ENCODE measurements at regions not wholly inside any gene's neighbourhood (a gene's known extent, or its start where the extent isn't known, plus 50 kb on each side); places are given as distances from the start of the nearest gene placed in this dataset.

DNA sequence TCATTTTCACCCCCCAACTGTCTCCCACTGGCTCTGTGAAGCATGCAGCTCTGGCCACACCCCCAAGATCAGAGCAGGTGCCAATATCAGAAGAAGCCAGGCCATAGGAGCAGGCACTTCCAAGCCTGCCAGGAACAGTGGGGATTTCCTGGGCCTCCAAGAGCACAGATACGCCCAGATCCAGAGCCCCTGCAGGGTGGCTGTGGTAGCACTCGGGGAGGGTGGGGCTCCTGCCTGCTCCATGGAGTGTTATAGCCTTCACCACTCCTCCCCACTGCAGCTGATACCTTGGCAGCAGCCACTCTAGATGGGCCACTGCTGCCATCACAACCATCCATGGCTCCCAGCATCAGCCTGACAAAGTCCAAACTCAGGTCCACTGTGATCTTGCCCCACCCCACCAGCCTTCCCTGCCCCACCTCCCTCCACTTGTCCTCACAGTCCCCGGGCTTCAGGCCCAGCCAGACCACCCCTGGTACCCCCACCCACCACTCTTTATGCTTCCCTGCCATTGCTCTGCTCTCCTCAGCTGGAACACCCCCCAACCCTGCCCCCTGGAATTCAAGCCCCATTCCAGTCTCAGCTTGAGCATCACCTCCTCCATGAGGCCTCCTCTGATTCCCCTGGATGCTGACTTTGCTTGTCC, 448.3 kb downstream of the MATN1 start:
- Histone ChIP-seq H3K27me3 (ENCODE audit: insufficient read depth, low read length) (no peaks in the 10 kb centered on the region), H4K20me1 (ENCODE audit: insufficient read depth, low read length) (no peaks in the 10 kb centered on the region), H3K27ac (ENCODE audit: low read depth, low read length) (no peak overlapping the region), H3K9me3 (ENCODE audit: insufficient read depth, low read depth, low read length) (no peaks in the 10 kb centered on the region), H3K4me2 (ENCODE audit: low read length) (no peak overlapping the region), H2AFZ (ENCODE audit: low read depth, low read length) (no peak overlapping the region), H3K4me1 (ENCODE audit: insufficient read depth, low read length) (no peaks in the 10 kb centered on the region), H3K4me3 (ENCODE audit: insufficient read depth, low read depth, low read length) (no peak overlapping the region), H3K36me3 (ENCODE audit: insufficient read depth, low read length) (no peaks in the 10 kb centered on the region), H3K9ac (ENCODE audit: low read length) (no peak overlapping the region), H3K79me2 (ENCODE audit: insufficient read depth, low read length) (no peaks in the 10 kb centered on the region)
- Mint-ChIP-seq H3K36me3 (ENCODE audit: low read depth, unreplicated experiment) (no peaks in the 10 kb centered on the region), H3K4me3 (ENCODE audit: unreplicated experiment) (no peak overlapping the region), H3K27me3 (ENCODE audit: low read depth, unreplicated experiment) (peaks cover 59% of the 10 kb centered on the region), H3K9me3 (ENCODE audit: unreplicated experiment) (no peaks in the 10 kb centered on the region), H3K4me1 (ENCODE audit: low read depth, unreplicated experiment) (peaks cover 3% of the 10 kb centered on the region), H3K27ac (ENCODE audit: unreplicated experiment) (no peak overlapping the region)
- FAIRE-seq (no peak), DNase-seq (ENCODE audit: low read depth) (no peak)
- no peak for TF ChIP-seq EZH2 (IDR thresholded peaks at IDR 0.05; ENCODE audit: insufficient read depth, low read length)
- TF ChIP-seq, protein P1, sequence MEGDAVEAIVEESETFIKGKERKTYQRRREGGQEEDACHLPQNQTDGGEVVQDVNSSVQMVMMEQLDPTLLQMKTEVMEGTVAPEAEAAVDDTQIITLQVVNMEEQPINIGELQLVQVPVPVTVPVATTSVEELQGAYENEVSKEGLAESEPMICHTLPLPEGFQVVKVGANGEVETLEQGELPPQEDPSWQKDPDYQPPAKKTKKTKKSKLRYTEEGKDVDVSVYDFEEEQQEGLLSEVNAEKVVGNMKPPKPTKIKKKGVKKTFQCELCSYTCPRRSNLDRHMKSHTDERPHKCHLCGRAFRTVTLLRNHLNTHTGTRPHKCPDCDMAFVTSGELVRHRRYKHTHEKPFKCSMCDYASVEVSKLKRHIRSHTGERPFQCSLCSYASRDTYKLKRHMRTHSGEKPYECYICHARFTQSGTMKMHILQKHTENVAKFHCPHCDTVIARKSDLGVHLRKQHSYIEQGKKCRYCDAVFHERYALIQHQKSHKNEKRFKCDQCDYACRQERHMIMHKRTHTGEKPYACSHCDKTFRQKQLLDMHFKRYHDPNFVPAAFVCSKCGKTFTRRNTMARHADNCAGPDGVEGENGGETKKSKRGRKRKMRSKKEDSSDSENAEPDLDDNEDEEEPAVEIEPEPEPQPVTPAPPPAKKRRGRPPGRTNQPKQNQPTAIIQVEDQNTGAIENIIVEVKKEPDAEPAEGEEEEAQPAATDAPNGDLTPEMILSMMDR (IDR thresholded peaks at IDR 0.05; ENCODE audit: insufficient read depth, low read depth, low read length): no peak

DNA sequence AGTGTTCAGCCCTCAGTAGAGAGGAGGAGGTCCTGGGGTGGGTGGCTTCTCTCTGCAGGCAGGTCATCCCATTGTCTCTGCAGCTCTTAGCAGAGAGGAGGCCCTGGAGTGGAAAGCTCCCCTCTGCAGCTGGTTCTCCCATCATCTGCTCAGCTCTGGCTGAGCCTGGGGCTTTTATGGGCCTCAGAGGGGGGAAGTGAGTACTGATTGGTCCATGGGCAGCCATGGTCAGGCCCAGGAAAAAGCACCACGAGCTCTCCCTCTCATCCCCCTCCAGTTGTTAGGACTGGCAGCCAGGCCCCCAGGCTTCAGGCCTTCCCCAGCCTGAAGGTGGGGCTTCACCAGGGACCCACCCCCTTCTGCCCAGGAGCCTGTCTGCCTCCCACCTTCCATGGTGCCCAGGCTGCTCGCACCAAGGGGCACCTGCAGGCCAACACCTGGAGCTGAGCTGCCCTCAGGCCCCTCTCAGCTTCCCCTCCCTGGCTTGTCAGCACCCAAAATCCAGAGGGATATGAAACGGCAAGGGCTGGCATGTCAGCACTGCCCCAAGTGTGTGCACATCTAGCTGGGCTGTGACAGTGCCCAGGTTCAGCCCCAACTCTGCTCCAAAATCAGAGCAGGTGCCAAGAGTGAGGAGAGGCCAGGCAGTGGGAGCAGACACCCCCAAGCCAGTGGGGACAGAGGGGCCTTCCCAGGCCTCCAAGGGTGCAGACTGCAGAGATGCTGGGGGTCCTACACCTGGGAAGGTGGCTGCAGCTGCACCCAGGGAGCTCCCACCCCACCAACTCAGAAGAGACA, 449.0 kb downstream of the MATN1 start:
- Mint-ChIP-seq H3K27me3 (ENCODE audit: low read depth, unreplicated experiment) (peaks cover 61% of the 10 kb centered on the region), H3K9me3 (ENCODE audit: unreplicated experiment) (no peaks in the 10 kb centered on the region), H3K36me3 (ENCODE audit: low read depth, unreplicated experiment) (no peaks in the 10 kb centered on the region), H3K4me1 (ENCODE audit: low read depth, unreplicated experiment) (peaks cover 3% of the 10 kb centered on the region), H3K27ac (ENCODE audit: unreplicated experiment) (no peak overlapping the region), H3K4me3 (ENCODE audit: unreplicated experiment) (no peak overlapping the region)
- no peaks in the 10 kb centered on the region for H3K27me3 ChIP-seq (ENCODE audit: insufficient read depth, low read length)
- H3K4me3 ChIP-seq (ENCODE audit: insufficient read depth, low read depth, low read length): no peak overlapping the region
- H4K20me1 ChIP-seq (ENCODE audit: insufficient read depth, low read length): no peaks in the 10 kb centered on the region
- TF ChIP-seq EZH2 (IDR thresholded peaks at IDR 0.05; ENCODE audit: insufficient read depth, low read length): no peak
- TF ChIP-seq, protein P1 (IDR thresholded peaks at IDR 0.05; ENCODE audit: insufficient read depth, low read depth, low read length): no peak
- H3K4me2 ChIP-seq (ENCODE audit: low read length): no peak overlapping the region
- H3K9ac ChIP-seq (ENCODE audit: low read length): no peak overlapping the region
- no peaks in the 10 kb centered on the region for H3K36me3 ChIP-seq (ENCODE audit: insufficient read depth, low read length)
- DNase-seq (ENCODE audit: low read depth) (no peak), FAIRE-seq (no peak)
- H3K4me1 ChIP-seq (ENCODE audit: insufficient read depth, low read length): no peaks in the 10 kb centered on the region
- H3K27ac ChIP-seq (ENCODE audit: low read depth, low read length): no peak overlapping the region
- H3K9me3 ChIP-seq (ENCODE audit: insufficient read depth, low read depth, low read length): no peaks in the 10 kb centered on the region
- H3K79me2 ChIP-seq (ENCODE audit: insufficient read depth, low read length): no peaks in the 10 kb centered on the region
- H2AFZ ChIP-seq (ENCODE audit: low read depth, low read length): no peak overlapping the region

DNA sequence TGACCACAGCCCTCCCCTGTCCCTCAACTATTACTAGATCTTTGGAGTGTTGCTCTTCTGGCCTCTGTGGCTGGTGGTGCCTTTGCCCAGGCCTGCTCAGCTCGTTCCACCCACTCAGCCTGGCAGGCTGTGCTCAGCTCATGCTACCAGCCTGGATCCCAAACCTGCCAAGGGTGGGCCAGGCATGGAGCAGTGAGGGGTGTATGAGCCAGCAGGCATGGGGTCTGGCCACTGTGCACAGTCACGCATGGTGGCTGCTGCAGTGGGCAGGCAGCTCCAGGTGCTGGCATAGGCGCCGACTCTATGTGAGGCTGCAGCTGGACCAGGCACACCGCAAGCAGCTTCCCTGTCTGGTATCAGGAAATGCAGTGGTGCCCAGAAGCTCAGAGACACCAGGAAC, 449.9 kb downstream of the MATN1 start:
- no peak overlapping the region for H3K4me3 ChIP-seq (ENCODE audit: insufficient read depth, low read depth, low read length)
- no peaks in the 10 kb centered on the region for H3K36me3 Mint-ChIP-seq (ENCODE audit: low read depth, unreplicated experiment)

More for the DNA sequence above, 449.9 kb downstream of the MATN1 start:
- no peak overlapping the region for H3K4me2 ChIP-seq (ENCODE audit: low read length)
- H3K27ac ChIP-seq (ENCODE audit: low read depth, low read length): no peak overlapping the region
- H3K4me1 ChIP-seq (ENCODE audit: insufficient read depth, low read length): no peaks in the 10 kb centered on the region
- H3K9me3 Mint-ChIP-seq (ENCODE audit: unreplicated experiment): no peaks in the 10 kb centered on the region
- H3K79me2 ChIP-seq (ENCODE audit: insufficient read depth, low read length): no peaks in the 10 kb centered on the region
- H3K9ac ChIP-seq (ENCODE audit: low read length): no peak overlapping the region
- no peak overlapping the region for H3K4me3 Mint-ChIP-seq (ENCODE audit: unreplicated experiment)
- DNase-seq (ENCODE audit: low read depth) (no peak), FAIRE-seq (no peak)
- TF ChIP-seq, protein P1 (IDR thresholded peaks at IDR 0.05; ENCODE audit: insufficient read depth, low read depth, low read length): no peak
- no peak for TF ChIP-seq EZH2 (IDR thresholded peaks at IDR 0.05; ENCODE audit: insufficient read depth, low read length)
- H3K4me1 Mint-ChIP-seq (ENCODE audit: low read depth, unreplicated experiment): peaks cover 3% of the 10 kb centered on the region
- H3K9me3 ChIP-seq (ENCODE audit: insufficient read depth, low read depth, low read length): no peaks in the 10 kb centered on the region
- H3K27me3 Mint-ChIP-seq (ENCODE audit: low read depth, unreplicated experiment): peaks cover 60% of the 10 kb centered on the region
- H4K20me1 ChIP-seq (ENCODE audit: insufficient read depth, low read length): no peaks in the 10 kb centered on the region
- no peaks in the 10 kb centered on the region for H3K36me3 ChIP-seq (ENCODE audit: insufficient read depth, low read length)
- no peak overlapping the region for H2AFZ ChIP-seq (ENCODE audit: low read depth, low read length)
- no peaks in the 10 kb centered on the region for H3K27me3 ChIP-seq (ENCODE audit: insufficient read depth, low read length)
- no peak overlapping the region for H3K27ac Mint-ChIP-seq (ENCODE audit: unreplicated experiment)
